ENCODE measurements at regions not wholly inside any gene's neighbourhood (a gene's known extent, or its start where the extent isn't known, plus 50 kb on each side); places are given as distances from the start of the nearest gene placed in this dataset.

DNA sequence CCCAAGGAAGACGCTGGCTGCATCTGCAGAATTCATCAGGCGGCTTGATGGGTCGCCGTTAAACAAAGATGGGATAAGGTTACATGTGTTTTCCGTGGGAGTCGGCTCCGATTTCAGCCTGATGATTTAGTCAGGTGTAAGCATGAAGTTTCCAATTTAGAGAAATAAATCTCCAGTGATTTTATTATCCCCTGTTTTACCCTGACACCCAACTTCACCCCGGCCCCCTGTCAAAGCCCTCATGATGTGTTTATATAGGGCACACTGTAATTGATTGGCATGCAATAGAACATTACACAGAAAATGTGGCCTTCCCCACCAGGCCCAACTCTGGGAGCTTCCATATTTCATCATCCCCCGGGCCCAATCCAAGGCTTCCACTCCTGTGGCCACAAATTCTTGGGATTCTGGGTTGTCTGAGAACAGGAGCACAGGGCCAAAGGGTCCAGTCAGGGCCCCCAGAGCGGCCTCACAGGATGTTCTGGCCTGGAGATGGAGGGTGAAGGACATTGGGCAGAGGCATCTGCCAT lies 72.5 kb downstream of the FOXD2 start:
- no peaks in the 10 kb centered on the region for H3K27me3 ChIP-seq (ENCODE audit: insufficient read depth, low read length, poor library complexity, severe bottlenecking)

DNA sequence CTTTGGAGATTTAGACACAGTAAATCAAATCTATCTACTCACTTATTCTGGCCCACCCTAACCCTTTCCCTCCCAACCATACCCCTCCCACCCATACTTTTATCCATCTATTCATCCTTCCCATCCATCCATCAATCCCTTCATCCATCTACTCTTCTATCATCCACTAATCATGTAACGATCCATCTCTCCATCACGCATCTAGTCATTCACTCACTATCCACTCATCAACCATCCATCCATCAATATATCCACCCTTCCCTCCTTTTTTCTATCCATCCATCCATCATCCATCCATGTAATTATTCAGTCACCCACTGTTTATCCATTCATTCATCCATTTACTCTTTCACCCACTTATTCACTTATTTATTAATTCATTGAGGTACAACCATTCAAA lies 74.0 kb downstream of the FOXD2 start:
- no peaks in the 10 kb centered on the region for H3K4me1 ChIP-seq (ENCODE audit: insufficient read depth, low read length, poor library complexity, severe bottlenecking)
- TF ChIP-seq EZH2phosphoT487 (IDR thresholded peaks at IDR 0.05; ENCODE audit: borderline replicate concordance): no peak
- TF ChIP-seq CTCF (conservative IDR thresholded peaks at IDR 0.05; ENCODE audit: low read length): no peak
- no peaks in the 10 kb centered on the region for H3K9me3 ChIP-seq (ENCODE audit: insufficient read depth, low read depth, low read length)
- H3K27me3 ChIP-seq (ENCODE audit: insufficient read depth, low read length, poor library complexity, severe bottlenecking): no peaks in the 10 kb centered on the region
- no peaks in the 10 kb centered on the region for H3K9me2 ChIP-seq (replicated peaks; ENCODE audit: low read depth, low read length)
- no peak overlapping the region for H3K4me3 ChIP-seq (ENCODE audit: low read length, poor library complexity, severe bottlenecking)
- no peaks in the 10 kb centered on the region for H3K36me3 ChIP-seq (ENCODE audit: insufficient read depth, low read length)
- no peak overlapping the region for H3K4me2 ChIP-seq (ENCODE audit: low read depth, low read length, poor library complexity, severe bottlenecking)
- no peaks in the 10 kb centered on the region for H3F3A ChIP-seq (ENCODE audit: low read depth)
- H3K79me2 ChIP-seq (ENCODE audit: insufficient read depth, low read length): no peaks in the 10 kb centered on the region
- no peaks in the 10 kb centered on the region for H4K20me1 ChIP-seq (ENCODE audit: insufficient read depth, low read length, poor library complexity, severe bottlenecking)
- H3K9ac ChIP-seq (ENCODE audit: low read depth, low read length, poor library complexity, severe bottlenecking): no peak overlapping the region
- no peak overlapping the region for H2AFZ ChIP-seq (ENCODE audit: low read length)

More for the DNA sequence above, 72.5 kb downstream of the FOXD2 start:
- Histone ChIP-seq H3K4me3 (ENCODE audit: low read length, poor library complexity, severe bottlenecking) (no peak overlapping the region), H3F3A (ENCODE audit: low read depth) (no peaks in the 10 kb centered on the region), H3K9me3 (ENCODE audit: insufficient read depth, low read depth, low read length) (no peaks in the 10 kb centered on the region), H3K9me2 (replicated peaks; ENCODE audit: low read depth, low read length) (no peaks in the 10 kb centered on the region), H3K79me2 (ENCODE audit: insufficient read depth, low read length) (no peaks in the 10 kb centered on the region), H4K20me1 (ENCODE audit: insufficient read depth, low read length, poor library complexity, severe bottlenecking) (no peaks in the 10 kb centered on the region), H3K4me2 (ENCODE audit: low read depth, low read length, poor library complexity, severe bottlenecking) (no peak overlapping the region), H3K9ac (ENCODE audit: low read depth, low read length, poor library complexity, severe bottlenecking) (no peak overlapping the region), H3K36me3 (ENCODE audit: insufficient read depth, low read length) (no peaks in the 10 kb centered on the region), H3K4me1 (ENCODE audit: insufficient read depth, low read length, poor library complexity, severe bottlenecking) (no peaks in the 10 kb centered on the region), H2AFZ (ENCODE audit: low read length) (no peak overlapping the region)
- TF ChIP-seq CTCF (conservative IDR thresholded peaks at IDR 0.05; ENCODE audit: low read length): no peak
- no peak for TF ChIP-seq EZH2phosphoT487 (IDR thresholded peaks at IDR 0.05; ENCODE audit: borderline replicate concordance)

GRCh38 chr1:47513393-47513792 lies 75.5 kb downstream of the FOXD2 start:
- Histone ChIP-seq H3K36me3 (ENCODE audit: insufficient read depth, low read length) (no peaks in the 10 kb centered on the region), H3K27me3 (ENCODE audit: insufficient read depth, low read length, poor library complexity, severe bottlenecking) (no peaks in the 10 kb centered on the region), H4K20me1 (ENCODE audit: insufficient read depth, low read length, poor library complexity, severe bottlenecking) (no peaks in the 10 kb centered on the region), H3K9me2 (replicated peaks; ENCODE audit: low read depth, low read length) (no peaks in the 10 kb centered on the region), H3F3A (ENCODE audit: low read depth) (no peaks in the 10 kb centered on the region), H3K9me3 (ENCODE audit: insufficient read depth, low read depth, low read length) (no peaks in the 10 kb centered on the region), H3K4me1 (ENCODE audit: insufficient read depth, low read length, poor library complexity, severe bottlenecking) (no peaks in the 10 kb centered on the region), H3K4me3 (ENCODE audit: low read length, poor library complexity, severe bottlenecking) (no peak overlapping the region), H3K79me2 (ENCODE audit: insufficient read depth, low read length) (no peaks in the 10 kb centered on the region), H3K9ac (ENCODE audit: low read depth, low read length, poor library complexity, severe bottlenecking) (no peak overlapping the region), H3K4me2 (ENCODE audit: low read depth, low read length, poor library complexity, severe bottlenecking) (no peak overlapping the region), H2AFZ (ENCODE audit: low read length) (no peak overlapping the region)
- no peak for TF ChIP-seq CTCF (conservative IDR thresholded peaks at IDR 0.05; ENCODE audit: low read length)
- TF ChIP-seq EZH2phosphoT487 (IDR thresholded peaks at IDR 0.05; ENCODE audit: borderline replicate concordance): no peak

Measured in Loucy (cell line).